HEK293T (cell line): ENCODE measurements at regions not wholly inside any gene's neighbourhood (a gene's known extent, or its start where the extent isn't known, plus 50 kb on each side); places are given as distances from the start of the nearest gene placed in this dataset.

Experiments
- CTCF ChIA-PET: fragments of 350-600 bp; formaldehyde crosslinking; extraction: SDS; loops from one replicate; lab custom pipeline; 2021; ENCODE audit warnings: antibody characterized with exemption, inconsistent platforms; lab: Yijun Ruan, JAX
- POLR2A ChIA-PET: fragments of 350-600 bp; formaldehyde crosslinking; extraction: SDS; loops from one replicate; lab custom pipeline; 2020; ENCODE audit warnings: antibody characterized with exemption, inconsistent platforms; lab: Yijun Ruan, JAX
- DNase-seq: peaks from one replicate; pipeline ENCODE4 v3.0.0; 2012; ENCODE audit warnings: mixed read lengths; ENCODE audit errors: extremely low spot score
- ARNT ChIP-seq: fragments of 450-650 bp; IDR thresholded peaks from 2 replicates; pipeline ENCODE4 v1.6.1; 2017; ENCODE audit warnings: mild to moderate bottlenecking
- BHLHE40 ChIP-seq: fragments of 450-650 bp; IDR thresholded peaks from 2 replicates; pipeline ENCODE4 v1.6.1; 2016; ENCODE audit warnings: mild to moderate bottlenecking, moderate library complexity, borderline replicate concordance
- CTBP1 ChIP-seq: fragments of 450-650 bp; IDR thresholded peaks from 2 replicates; pipeline ENCODE4 v1.6.1; 2016; ENCODE audit warnings: borderline replicate concordance
- ELF4 ChIP-seq: fragments of 450-650 bp; IDR thresholded peaks from 2 replicates; pipeline ENCODE4 v1.6.1; 2017; ENCODE audit warnings: antibody characterized with exemption
- FOXA1 ChIP-seq: fragments of 450-650 bp; IDR thresholded peaks from 2 replicates; pipeline ENCODE4 v1.6.1; 2016; ENCODE audit warnings: mild to moderate bottlenecking
- FOXK2 ChIP-seq: fragments of 450-650 bp; IDR thresholded peaks from 2 replicates; pipeline ENCODE4 v1.6.1; 2016; ENCODE audit warnings: mild to moderate bottlenecking
- FOXM1 ChIP-seq: fragments of 450-650 bp; IDR thresholded peaks from 2 replicates; pipeline ENCODE4 v1.6.1; 2017; ENCODE audit warnings: mild to moderate bottlenecking, borderline replicate concordance
- HDGF ChIP-seq: fragments of 450-650 bp; IDR thresholded peaks from 2 replicates; pipeline ENCODE4 v1.6.1; 2017; ENCODE audit warnings: antibody characterized with exemption, borderline replicate concordance
- L3MBTL2 ChIP-seq: fragments of 450-650 bp; conservative IDR thresholded peaks from 2 replicates; pipeline ENCODE4 v1.6.1; 2016; ENCODE audit warnings: mild to moderate bottlenecking
- LEF1 ChIP-seq: fragments of 450-650 bp; IDR thresholded peaks from 2 replicates; pipeline ENCODE4 v1.6.1; 2017; ENCODE audit warnings: mild to moderate bottlenecking, borderline replicate concordance
- NFRKB ChIP-seq: fragments of 450-650 bp; IDR thresholded peaks from 2 replicates; pipeline ENCODE4 v1.6.1; 2016; ENCODE audit warnings: mild to moderate bottlenecking, moderate library complexity
- PKNOX1 ChIP-seq: fragments of 450-650 bp; IDR thresholded peaks from 2 replicates; pipeline ENCODE4 v1.6.1; 2016
- SP1 ChIP-seq: fragments of 450-650 bp; IDR thresholded peaks from 2 replicates; pipeline ENCODE4 v1.6.1; 2017
- SUZ12 ChIP-seq: fragments of 450-650 bp; IDR thresholded peaks from 2 replicates; pipeline ENCODE4 v1.6.1; 2016; ENCODE audit warnings: mild to moderate bottlenecking
- TARDBP ChIP-seq: fragments of 450-650 bp; IDR thresholded peaks from 2 replicates; pipeline ENCODE4 v1.6.1; 2016
- ZNF384 ChIP-seq: fragments of 450-650 bp; IDR thresholded peaks from 2 replicates; pipeline ENCODE4 v1.6.1; 2016

GRCh38 chr5:74401946-74402320 is 238.6 kb downstream of the ENC1 start:
- no peak for TF ChIP-seq LEF1
- no peak for TF ChIP-seq FOXK2
- no peak for TF ChIP-seq L3MBTL2
- no peak for TF ChIP-seq BHLHE40
- TF ChIP-seq ARNT = no peak
- TF ChIP-seq HDGF = no peak
- DNase-seq = no peak
- CTCF ChIA-PET = interaction anchor here (0.6 kb wide), 1 partner anchor 837 kb away, joined by 3 read pairs; no protein-coding TSS in a partner anchor
- POLR2A ChIA-PET = interaction anchor here (1.3 kb wide), 1 partner anchor 239 kb away, joined by 3 read pairs; the partner anchor contains the start of gene ENC1

GRCh38 chr5:74401281-74401945 is 239.1 kb downstream of the ENC1 start:
- CTCF ChIA-PET = interaction anchor here (0.6 kb wide), 1 partner anchor 837 kb away, joined by 3 read pairs; no protein-coding TSS in a partner anchor
- no peak for TF ChIP-seq HDGF
- no peak for TF ChIP-seq FOXM1
- no peak for TF ChIP-seq ARNT
- TF ChIP-seq CTBP1 = no peak
- TF ChIP-seq PKNOX1 = no peak
- no peak for TF ChIP-seq FOXK2
- POLR2A ChIA-PET = interaction anchor here (1.3 kb wide), 1 partner anchor 239 kb away, joined by 3 read pairs; the partner anchor contains the start of gene ENC1
- no peak for DNase-seq

- TF ChIP-seq NFRKB (no peak), PKNOX1 (no peak), CTBP1 (no peak), FOXM1 (no peak), FOXA1 (no peak), SP1 (no peak), SUZ12 (no peak), ARNT (no peak), HDGF (no peak), LEF1 (no peak), ELF4 (no peak), ZNF384 (no peak), BHLHE40 (no peak), TARDBP (no peak)
- no peak for DNase-seq
- POLR2A ChIA-PET = no interaction called here
- CTCF ChIA-PET = no interaction called here
These were observed 240.5 kb downstream of the ENC1 start for GRCh38 chr5:74400067-74400466.

GRCh38 chr5:74396913-74397622 is 243.5 kb downstream of the ENC1 start:
- TF ChIP-seq CTBP1 (no peak), TARDBP (no peak), ELF4 (no peak), BHLHE40 (no peak), SP1 (no peak), FOXM1 (no peak), LEF1 (no peak)
- CTCF ChIA-PET = interaction anchor here (0.6 kb wide), 2 partner anchors 156 to 243 kb away, joined by 5 to 6 read pairs; no protein-coding TSS in a partner anchor

GRCh38 chr5:74394916-74395880 is 245.3 kb downstream of the ENC1 start:
- no peak for DNase-seq
- ChIA-PET POLR2A (interaction anchor here (3.3 kb wide), 1 partner anchor 245 kb away, joined by 12 read pairs; the partner anchor contains the start of gene ENC1), CTCF (interaction anchor here (0.6 to 2.1 kb wide), 2 partner anchors 234 to 246 kb away, joined by 3 to 8 read pairs; no protein-coding TSS in a partner anchor)
- TF ChIP-seq ELF4 = no peak
- no peak for TF ChIP-seq PKNOX1
- no peak for TF ChIP-seq TARDBP
- TF ChIP-seq FOXM1 = no peak
- TF ChIP-seq CTBP1 = no peak
- TF ChIP-seq SP1 = no peak
- no peak for TF ChIP-seq LEF1
- no peak for TF ChIP-seq FOXK2
- TF ChIP-seq HDGF = no peak
- no peak for TF ChIP-seq ZNF384
- TF ChIP-seq L3MBTL2 = no peak
- TF ChIP-seq BHLHE40 = no peak
- no peak for TF ChIP-seq ARNT
- TF ChIP-seq FOXA1 = no peak

More at GRCh38 chr5:74396913-74397622, 243.5 kb downstream of the ENC1 start:
- DNase-seq = no peak
- POLR2A ChIA-PET = no interaction called here
